A172 (cell line): ENCODE measurements at regions not wholly inside any gene's neighbourhood (a gene's known extent, or its start where the extent isn't known, plus 50 kb on each side); places are given as distances from the start of the nearest gene placed in this dataset.
"Not testable (repeated sequence)": the region's sequence is repeated elsewhere in the genome, so short reads cannot be mapped to it uniquely, and the experiment has no call there.

ENCODE experiments used
- DNase-seq: peaks from one replicate; pipeline ENCODE4 v3.0.0-alpha.2; 2015; ENCODE audit warnings: low spot score

DNA sequence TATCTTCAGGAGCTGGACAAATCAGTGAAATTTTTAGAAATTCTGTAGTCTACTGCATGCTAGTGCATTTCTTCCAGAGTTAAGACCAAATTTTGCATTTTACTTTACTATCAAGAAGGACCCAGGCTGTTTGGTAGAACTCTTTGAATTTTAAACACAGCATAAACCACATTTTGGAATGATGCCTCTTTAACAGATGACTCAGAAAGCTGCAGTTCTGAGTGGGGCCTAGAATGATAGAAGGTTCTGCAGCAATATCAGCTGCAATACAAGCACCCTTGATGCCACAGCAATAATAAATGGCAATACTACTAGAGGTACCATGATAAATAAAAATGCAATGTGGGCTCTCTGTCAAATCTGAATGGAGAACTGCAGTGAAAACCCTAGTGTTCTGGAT lies 198.7 kb downstream of the TMA16 start:
- peak; percentile 47 for DNase-seq

DNA sequence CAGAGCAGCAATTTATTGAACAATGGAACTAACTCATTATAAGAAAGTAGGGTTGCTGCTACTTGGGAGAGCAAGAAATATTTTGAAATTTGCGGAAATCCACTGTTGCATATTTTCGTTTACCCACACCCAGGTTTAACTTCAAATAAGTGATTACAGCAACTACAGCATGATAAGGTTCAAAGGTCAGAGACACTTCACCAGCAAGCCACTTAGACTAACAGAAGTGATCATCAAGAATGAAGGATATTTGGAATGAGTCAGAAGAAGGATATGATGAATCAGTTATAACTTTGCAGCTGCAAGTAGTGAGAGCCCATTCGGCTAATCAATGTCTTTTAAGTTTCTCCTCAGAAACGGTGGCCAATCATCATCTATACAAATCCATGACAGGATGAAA lies 199.3 kb downstream of the TMA16 start:
- peak; percentile 71 for DNase-seq

DNA sequence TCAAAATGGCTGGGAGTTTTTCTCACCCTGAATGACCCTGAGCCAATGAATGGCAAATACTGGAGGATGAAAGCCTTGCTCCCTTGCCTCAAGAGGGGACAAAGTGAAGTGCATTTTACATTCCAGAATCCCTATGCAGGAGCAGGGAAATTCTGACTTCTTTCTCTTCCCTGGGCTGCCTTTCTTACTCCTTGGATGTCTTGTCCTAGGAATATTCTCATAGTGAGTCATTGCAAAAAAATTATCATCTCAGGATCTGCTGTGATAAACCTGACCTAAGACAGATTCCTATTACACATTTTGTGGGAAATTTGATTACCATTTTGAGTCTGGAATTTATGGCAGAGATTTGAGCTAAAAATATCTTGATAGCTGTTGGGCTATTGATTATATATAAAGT lies 199.9 kb downstream of the TMA16 start:
- DNase-seq, result peak; percentile 84

DNA sequence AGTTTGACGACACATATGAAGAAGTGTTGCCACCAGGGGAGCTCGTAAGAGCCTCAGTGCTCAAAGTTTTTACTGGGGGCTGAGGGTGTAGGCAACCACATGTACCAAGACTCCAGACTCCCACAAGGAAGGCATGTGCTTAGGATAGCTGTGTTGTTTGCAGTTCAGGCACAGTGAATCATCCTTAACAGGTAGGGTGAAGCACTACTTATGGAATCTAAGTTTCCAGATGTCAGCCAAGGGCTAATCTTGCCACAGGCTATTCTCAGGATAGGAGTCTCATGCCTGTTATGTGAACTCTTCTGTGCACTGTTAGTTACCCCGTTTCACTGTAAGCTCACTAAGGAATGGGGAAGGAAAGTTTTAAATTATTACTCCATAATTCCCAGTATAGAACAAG lies 202.6 kb downstream of the TMA16 start:
- peak; percentile 14 for DNase-seq

DNA sequence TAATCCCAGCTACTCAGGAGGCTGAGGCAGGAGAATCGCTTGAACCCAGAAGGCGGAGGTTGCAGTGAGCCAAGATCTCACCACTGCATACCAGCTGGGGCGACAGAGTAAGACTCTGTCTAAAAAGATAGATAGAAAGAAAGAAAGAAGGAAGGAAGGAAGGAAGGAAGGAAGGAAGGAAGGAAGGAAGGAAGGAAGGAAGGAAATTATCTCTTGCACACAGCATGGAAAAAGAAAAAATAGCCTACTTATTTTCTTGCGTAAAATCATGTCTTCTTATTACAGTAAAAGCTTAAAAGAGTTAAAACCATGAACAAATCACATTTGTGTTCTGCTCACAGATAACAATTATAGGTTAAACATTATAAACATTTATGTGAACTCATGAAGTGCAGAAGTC lies 205.9 kb downstream of the TMA16 start:
- not testable (repeated sequence) for DNase-seq

- peak; percentile 60 for DNase-seq
Measured at GRCh38 chr4:163701916-163702315, 207.4 kb downstream of the TMA16 start.

- DNase-seq, result no peak
Measured at GRCh38 chr4:163702736-163703135, 208.2 kb downstream of the TMA16 start.

GRCh38 chr4:163703251-163703650 lies 208.8 kb downstream of the TMA16 start:
- DNase-seq, result no peak

DNA sequence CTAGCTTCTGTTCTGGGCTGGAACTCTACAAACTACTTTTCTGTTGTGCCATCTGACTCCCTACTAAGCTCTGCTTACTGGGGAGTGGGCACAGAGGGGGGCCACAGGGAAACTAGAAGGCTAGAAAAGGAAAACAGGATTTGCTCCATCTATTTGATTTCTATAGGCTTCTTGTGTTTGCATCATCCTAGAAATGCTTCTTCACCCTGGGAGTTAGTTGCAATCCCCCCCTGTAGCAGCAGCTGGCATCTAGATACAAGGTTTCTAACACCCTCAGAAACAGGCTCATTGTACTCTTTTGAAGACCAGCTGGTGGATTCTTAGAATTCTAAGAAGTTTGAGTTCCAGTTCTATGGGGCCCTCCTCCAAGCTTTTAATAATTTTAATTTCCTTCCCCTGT lies 213.4 kb downstream of the TMA16 start:
- DNase-seq, result no peak

DNA sequence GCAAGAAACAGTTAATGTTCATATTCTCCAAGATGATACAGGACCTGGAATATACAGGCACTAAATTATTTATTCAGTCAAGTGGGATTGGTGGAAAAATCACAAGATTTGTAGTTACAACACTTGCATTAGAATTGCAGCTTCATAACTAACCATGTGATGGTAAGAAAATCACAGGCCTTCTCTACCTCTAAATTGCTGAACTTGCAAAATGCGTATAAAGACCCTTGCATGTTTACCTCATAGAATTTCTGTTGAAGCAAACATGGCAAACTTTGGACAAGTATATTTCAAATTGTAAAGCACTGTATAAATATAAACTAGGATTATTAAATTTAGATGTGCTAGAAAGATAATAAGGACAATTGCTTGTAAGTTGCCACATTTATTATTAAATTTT lies 215.1 kb downstream of the TMA16 start:
- no peak for DNase-seq

DNA sequence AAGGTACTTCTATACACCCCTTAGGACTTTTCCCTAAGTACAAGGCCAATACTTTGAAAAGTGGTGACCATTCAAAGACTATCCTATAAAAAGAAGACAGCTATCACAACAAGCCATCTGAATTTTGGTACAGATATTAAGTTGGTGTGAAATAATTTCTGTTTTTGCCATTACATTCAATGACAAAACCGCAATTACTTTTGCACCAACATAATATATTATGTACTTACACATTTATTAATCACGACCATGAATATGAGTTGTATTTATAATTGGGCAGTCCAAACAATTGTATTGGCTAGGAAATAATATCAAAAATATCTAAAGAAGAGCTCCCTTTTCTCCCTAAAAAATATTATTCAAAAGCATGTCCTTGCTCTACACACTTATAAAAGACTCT lies 215.7 kb downstream of the TMA16 start:
- no peak for DNase-seq

GRCh38 chr4:163724495-163724894 lies 230.0 kb downstream of the TMA16 start:
- DNase-seq, result not testable (repeated sequence)

GRCh38 chr4:163726641-163727040 lies 232.2 kb downstream of the TMA16 start:
- DNase-seq, result no peak

GRCh38 chr4:163731071-163731470 lies 236.6 kb downstream of the TMA16 start:
- no peak for DNase-seq

DNA sequence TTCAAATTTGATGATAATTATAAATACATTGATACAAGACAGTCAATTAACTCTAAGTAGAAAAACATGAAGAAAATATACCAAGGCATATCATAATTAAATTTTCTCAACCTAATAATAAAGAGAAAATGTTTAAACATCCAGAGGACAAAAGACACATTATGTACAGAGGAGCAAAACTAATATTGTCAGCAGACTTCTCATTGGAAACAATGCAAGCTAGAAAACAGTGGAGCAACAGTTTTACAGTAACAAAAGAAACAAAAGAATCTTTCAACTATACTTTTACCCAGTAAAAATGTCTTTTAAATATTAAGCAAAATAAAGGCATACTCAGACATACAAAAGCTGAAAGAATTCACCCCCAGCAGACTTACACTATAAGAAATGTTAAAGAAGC lies 238.0 kb downstream of the TMA16 start:
- no peak for DNase-seq

- no peak for DNase-seq
Measured at GRCh38 chr4:163736876-163737275, 242.4 kb downstream of the TMA16 start.

DNA sequence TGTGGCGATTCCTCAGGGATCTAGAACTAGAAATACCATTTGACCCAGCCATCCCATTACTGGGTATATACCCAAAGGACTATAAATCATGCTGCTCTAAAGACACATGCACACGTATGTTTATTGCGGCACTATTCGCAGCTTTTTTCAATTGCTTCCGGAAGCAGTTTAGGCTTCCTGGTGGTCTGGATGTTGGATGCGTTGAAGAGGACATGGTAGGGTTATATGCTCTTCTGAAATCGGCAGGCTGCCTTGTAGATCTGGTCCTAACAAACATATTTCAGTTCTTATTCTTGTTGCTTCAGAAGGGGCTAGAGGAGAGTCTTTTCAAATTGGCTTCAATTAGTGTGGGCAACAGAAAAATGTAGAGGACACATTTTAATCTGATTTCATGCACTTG lies 243.4 kb downstream of the TMA16 start:
- not testable (repeated sequence) for DNase-seq

DNA sequence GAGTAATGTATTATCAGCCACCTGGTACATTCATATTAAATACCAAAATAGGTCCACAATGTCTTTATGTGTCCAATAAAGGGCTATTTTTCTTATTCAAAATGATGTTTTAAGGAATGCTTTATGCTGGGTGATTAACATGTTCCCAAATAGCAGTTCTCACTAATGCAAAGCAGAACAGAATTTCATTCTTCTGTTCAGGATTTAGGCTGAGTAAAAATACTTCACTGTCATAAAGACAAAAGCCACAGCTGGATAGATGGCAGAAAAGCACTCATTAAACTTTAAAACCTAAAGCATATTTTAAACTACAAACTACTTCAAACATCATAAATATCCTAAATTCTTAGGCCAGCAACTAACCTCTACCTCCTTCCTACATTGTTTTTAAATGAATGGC lies 244.0 kb downstream of the TMA16 start:
- DNase-seq, result no peak

DNA sequence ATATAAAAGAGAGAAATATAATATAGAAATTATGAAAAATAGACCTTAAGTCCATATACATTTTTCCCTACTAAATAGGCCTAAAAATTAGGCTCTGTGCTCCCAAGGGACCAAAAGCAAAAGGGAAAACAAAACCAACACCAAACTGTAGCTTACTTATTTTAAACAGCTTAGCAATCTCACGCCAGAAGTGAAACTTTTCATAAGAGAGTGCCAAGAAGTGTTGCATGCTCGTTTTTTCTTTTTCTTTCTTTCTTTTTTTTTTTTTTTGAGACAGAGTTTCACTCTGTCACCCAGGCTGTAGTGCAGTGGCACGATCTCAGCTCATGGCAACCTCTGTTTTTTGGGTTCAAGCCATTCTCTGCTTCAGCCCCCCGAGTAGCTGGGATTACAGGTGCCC lies 250.4 kb downstream of the TMA16 start:
- no peak for DNase-seq

DNA sequence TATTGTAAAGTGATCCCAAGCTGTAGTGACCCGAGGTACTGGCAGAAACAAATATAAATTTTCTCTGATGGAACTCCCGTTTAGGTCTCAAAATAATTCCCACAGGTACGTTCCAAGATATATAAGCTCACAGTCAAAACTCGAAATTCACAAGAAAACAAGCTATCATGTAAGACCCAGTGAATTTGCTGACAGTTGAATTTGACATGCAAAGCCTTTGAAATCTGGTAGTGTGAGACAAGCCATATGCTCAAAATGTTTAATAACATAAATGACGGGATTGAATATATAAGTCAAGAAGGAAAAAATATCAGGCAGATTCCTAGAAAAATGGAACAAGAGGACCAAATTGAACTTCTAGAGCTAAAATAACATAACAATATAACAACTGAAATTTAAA lies 252.8 kb downstream of the TMA16 start:
- DNase-seq, result no peak

- no peak for DNase-seq
Measured at GRCh38 chr4:163747886-163748285, 253.4 kb downstream of the TMA16 start.

DNA sequence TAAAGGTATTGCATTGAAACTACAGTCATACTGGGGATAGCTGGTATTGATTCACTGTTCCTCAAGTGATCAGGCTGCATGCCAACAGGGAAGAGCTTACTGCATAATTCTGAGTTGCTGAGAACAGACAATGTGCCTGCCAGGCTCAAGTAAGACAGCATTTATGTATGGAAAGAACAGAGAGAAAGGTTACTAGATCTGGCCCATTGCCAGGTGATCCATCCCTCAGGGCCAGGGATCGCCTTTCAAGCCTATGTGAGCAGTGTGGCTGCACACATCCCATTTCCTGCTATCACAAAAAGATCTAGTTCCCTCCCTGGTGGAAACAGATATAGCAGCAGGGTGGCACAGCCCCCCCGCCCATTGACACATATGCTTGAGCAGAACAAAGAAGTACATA lies 254.0 kb downstream of the TMA16 start:
- peak; percentile 10 for DNase-seq

GRCh38 chr4:163755013-163755412 lies 260.5 kb downstream of the TMA16 start:
- peak; percentile 44 for DNase-seq

GRCh38 chr4:163757219-163757618 lies 262.7 kb downstream of the TMA16 start:
- DNase-seq, result no peak

- DNase-seq, result no peak
Measured at GRCh38 chr4:163758032-163758431, 263.5 kb downstream of the TMA16 start.
